Rectal smooth muscle tissue (tissue), 1 donor: ENCODE measurements at regions not wholly inside any gene's neighbourhood (a gene's known extent, or its start where the extent isn't known, plus 50 kb on each side); places are given as distances from the start of the nearest gene placed in this dataset.

Source experiments
- H3K27ac ChIP-seq: one replicate; pipeline ENCODE4 v1.7.0; 2013; ENCODE audit warnings: low read depth, low read length, inconsistent platforms
- H3K27me3 ChIP-seq: one replicate; pipeline ENCODE4 v1.7.0; 2013; ENCODE audit warnings: low read length; ENCODE audit not compliant: control insufficient read depth, insufficient read depth
- H3K36me3 ChIP-seq: one replicate; pipeline ENCODE4 v1.7.0; 2013; ENCODE audit warnings: low read length; ENCODE audit not compliant: control insufficient read depth, insufficient read depth
- H3K4me1 ChIP-seq: one replicate; pipeline ENCODE4 v1.7.0; 2013; ENCODE audit warnings: low read length; ENCODE audit not compliant: control insufficient read depth, insufficient read depth
- H3K4me3 ChIP-seq: one replicate; pipeline ENCODE4 v1.7.0; 2013; ENCODE audit warnings: low read length
- H3K9ac ChIP-seq: one replicate; pipeline ENCODE4 v1.7.0; 2013; ENCODE audit warnings: low read length

GRCh38 chr6:169045486-169045885, 208.2 kb downstream of the THBS2 start:
- Histone ChIP-seq H3K4me3 (no peak overlapping the region), H3K27me3 (no peaks in the 10 kb centered on the region), H3K36me3 (no peaks in the 10 kb centered on the region), H3K4me1 (no peaks in the 10 kb centered on the region), H3K27ac (no peak overlapping the region), H3K9ac (no peak overlapping the region)

GRCh38 chr6:169044381-169045230, 209.0 kb downstream of the THBS2 start:
- Histone ChIP-seq H3K4me1 (no peaks in the 10 kb centered on the region), H3K9ac (no peak overlapping the region), H3K27me3 (no peaks in the 10 kb centered on the region), H3K27ac (peak overlapping the region; percentile 39), H3K4me3 (no peak overlapping the region), H3K36me3 (no peaks in the 10 kb centered on the region)

- Histone ChIP-seq H3K4me3 (no peak overlapping the region), H3K27ac (no peak overlapping the region), H3K9ac (no peak overlapping the region), H3K27me3 (no peaks in the 10 kb centered on the region), H3K36me3 (no peaks in the 10 kb centered on the region), H3K4me1 (no peaks in the 10 kb centered on the region)
Observed at GRCh38 chr6:169042061-169042460, 211.6 kb downstream of the THBS2 start.

GRCh38 chr6:169041078-169041477, 212.6 kb downstream of the THBS2 start:
- no peak overlapping the region for H3K9ac ChIP-seq
- H3K27me3 ChIP-seq: no peaks in the 10 kb centered on the region
- H3K36me3 ChIP-seq: no peaks in the 10 kb centered on the region
- H3K27ac ChIP-seq: no peak overlapping the region
- H3K4me3 ChIP-seq: no peak overlapping the region
- no peaks in the 10 kb centered on the region for H3K4me1 ChIP-seq

- Histone ChIP-seq H3K4me1 (peaks cover 5% of the 10 kb centered on the region), H3K27me3 (no peaks in the 10 kb centered on the region), H3K27ac (no peak overlapping the region), H3K36me3 (no peaks in the 10 kb centered on the region), H3K9ac (no peak overlapping the region), H3K4me3 (no peak overlapping the region)
Observed at GRCh38 chr6:169038691-169039090, 215.0 kb downstream of the THBS2 start.

GRCh38 chr6:169035385-169036240, 218.0 kb downstream of the THBS2 start:
- Histone ChIP-seq H3K36me3 (no peaks in the 10 kb centered on the region), H3K9ac (no peak overlapping the region), H3K4me3 (no peak overlapping the region), H3K27me3 (no peaks in the 10 kb centered on the region), H3K27ac (no peak overlapping the region), H3K4me1 (peaks cover 5% of the 10 kb centered on the region)

GRCh38 chr6:169034516-169035167, 219.0 kb downstream of the THBS2 start:
- Histone ChIP-seq H3K4me1 (peaks cover 5% of the 10 kb centered on the region), H3K4me3 (no peak overlapping the region), H3K27me3 (no peaks in the 10 kb centered on the region), H3K9ac (no peak overlapping the region), H3K27ac (no peak overlapping the region), H3K36me3 (no peaks in the 10 kb centered on the region)

- peak overlapping the region; percentile 22 for H3K27ac ChIP-seq
- H3K9ac ChIP-seq: no peak overlapping the region
- H3K4me1 ChIP-seq: no peaks in the 10 kb centered on the region
- H3K4me3 ChIP-seq: no peak overlapping the region
- no peaks in the 10 kb centered on the region for H3K27me3 ChIP-seq
- no peaks in the 10 kb centered on the region for H3K36me3 ChIP-seq
Observed at GRCh38 chr6:169029861-169030260, 223.8 kb downstream of the THBS2 start.

- H3K9ac ChIP-seq: no peak overlapping the region
- no peaks in the 10 kb centered on the region for H3K27me3 ChIP-seq
- H3K36me3 ChIP-seq: no peaks in the 10 kb centered on the region
- H3K27ac ChIP-seq: no peak overlapping the region
- no peak overlapping the region for H3K4me3 ChIP-seq
- no peaks in the 10 kb centered on the region for H3K4me1 ChIP-seq
Observed at GRCh38 chr6:169028343-169028742, 225.3 kb downstream of the THBS2 start.

- H3K9ac ChIP-seq: no peak overlapping the region
- no peaks in the 10 kb centered on the region for H3K4me1 ChIP-seq
- H3K4me3 ChIP-seq: no peak overlapping the region
- no peaks in the 10 kb centered on the region for H3K36me3 ChIP-seq
- H3K27me3 ChIP-seq: no peaks in the 10 kb centered on the region
- no peak overlapping the region for H3K27ac ChIP-seq
Observed at GRCh38 chr6:169026175-169026574, 227.5 kb downstream of the THBS2 start.

GRCh38 chr6:169024047-169024660, 229.5 kb downstream of the THBS2 start:
- H3K27me3 ChIP-seq: no peaks in the 10 kb centered on the region
- peaks cover 2% of the 10 kb centered on the region for H3K4me1 ChIP-seq
- no peaks in the 10 kb centered on the region for H3K36me3 ChIP-seq
- H3K9ac ChIP-seq: no peak overlapping the region
- H3K27ac ChIP-seq: no peak overlapping the region
- no peak overlapping the region for H3K4me3 ChIP-seq
